ENCODE measurements at regions not wholly inside any gene's neighbourhood (a gene's known extent, or its start where the extent isn't known, plus 50 kb on each side); places are given as distances from the start of the nearest gene placed in this dataset.

GRCh38 chr3:190220362-190220761, 99.7 kb upstream of the P3H2 start:
- Histone ChIP-seq H4K20me1 (ENCODE audit: insufficient read depth) (no peaks in the 10 kb centered on the region), H3K79me2 (ENCODE audit: insufficient read depth, low read depth) (no peaks in the 10 kb centered on the region), H3K36me3 (ENCODE audit: insufficient read depth) (no peaks in the 10 kb centered on the region), H3K4me2 (no peak overlapping the region), H3K4me3 (IDR thresholded peaks at IDR 0.05; ENCODE audit: insufficient read depth, low read depth, low read length) (no peak overlapping the region), H3K27ac (no peak overlapping the region), H2AFZ (ENCODE audit: low read depth) (no peak overlapping the region), H3K4me1 (ENCODE audit: low read depth, poor library complexity, severe bottlenecking) (no peaks in the 10 kb centered on the region), H3K27me3 (ENCODE audit: insufficient read depth, low read depth) (no peaks in the 10 kb centered on the region), H3K9ac (no peak overlapping the region)
- TF ChIP-seq, protein P1, sequence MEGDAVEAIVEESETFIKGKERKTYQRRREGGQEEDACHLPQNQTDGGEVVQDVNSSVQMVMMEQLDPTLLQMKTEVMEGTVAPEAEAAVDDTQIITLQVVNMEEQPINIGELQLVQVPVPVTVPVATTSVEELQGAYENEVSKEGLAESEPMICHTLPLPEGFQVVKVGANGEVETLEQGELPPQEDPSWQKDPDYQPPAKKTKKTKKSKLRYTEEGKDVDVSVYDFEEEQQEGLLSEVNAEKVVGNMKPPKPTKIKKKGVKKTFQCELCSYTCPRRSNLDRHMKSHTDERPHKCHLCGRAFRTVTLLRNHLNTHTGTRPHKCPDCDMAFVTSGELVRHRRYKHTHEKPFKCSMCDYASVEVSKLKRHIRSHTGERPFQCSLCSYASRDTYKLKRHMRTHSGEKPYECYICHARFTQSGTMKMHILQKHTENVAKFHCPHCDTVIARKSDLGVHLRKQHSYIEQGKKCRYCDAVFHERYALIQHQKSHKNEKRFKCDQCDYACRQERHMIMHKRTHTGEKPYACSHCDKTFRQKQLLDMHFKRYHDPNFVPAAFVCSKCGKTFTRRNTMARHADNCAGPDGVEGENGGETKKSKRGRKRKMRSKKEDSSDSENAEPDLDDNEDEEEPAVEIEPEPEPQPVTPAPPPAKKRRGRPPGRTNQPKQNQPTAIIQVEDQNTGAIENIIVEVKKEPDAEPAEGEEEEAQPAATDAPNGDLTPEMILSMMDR (conservative IDR thresholded peaks at IDR 0.05; ENCODE audit: low read depth, low read length), result no peak

DNA sequence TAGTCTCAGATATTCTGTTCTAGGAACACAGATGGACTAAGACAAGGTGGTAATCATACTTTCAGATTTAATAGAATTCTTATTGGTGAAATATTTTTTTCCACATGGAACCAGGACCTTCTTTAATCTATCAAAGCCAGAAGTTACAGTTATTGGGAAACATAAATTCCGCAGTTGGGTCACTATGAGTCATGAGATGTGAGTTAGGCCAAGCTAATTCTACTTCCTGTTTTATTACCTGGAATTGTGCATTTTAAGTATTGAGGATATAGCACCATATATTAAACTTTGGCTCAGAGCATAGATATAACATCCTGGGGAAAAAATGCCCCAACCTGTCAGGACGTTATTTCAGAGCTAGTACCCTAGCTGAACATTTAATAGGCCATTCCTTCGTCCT, 96.4 kb upstream of the P3H2 start:
- Histone ChIP-seq H3K4me3 (IDR thresholded peaks at IDR 0.05; ENCODE audit: insufficient read depth, low read depth, low read length) (no peak overlapping the region), H2AFZ (ENCODE audit: low read depth) (no peak overlapping the region), H3K36me3 (ENCODE audit: insufficient read depth) (no peaks in the 10 kb centered on the region), H3K79me2 (ENCODE audit: insufficient read depth, low read depth) (no peaks in the 10 kb centered on the region), H3K9ac (no peak overlapping the region), H3K27me3 (ENCODE audit: insufficient read depth, low read depth) (no peaks in the 10 kb centered on the region), H4K20me1 (ENCODE audit: insufficient read depth) (no peaks in the 10 kb centered on the region), H3K27ac (no peak overlapping the region), H3K4me2 (no peak overlapping the region), H3K4me1 (ENCODE audit: low read depth, poor library complexity, severe bottlenecking) (no peaks in the 10 kb centered on the region)
- TF ChIP-seq, protein P1 (conservative IDR thresholded peaks at IDR 0.05; ENCODE audit: low read depth, low read length), result no peak

GRCh38 chr3:190213727-190214126, 93.0 kb upstream of the P3H2 start:
- Histone ChIP-seq H2AFZ (ENCODE audit: low read depth) (no peak overlapping the region), H3K27ac (no peak overlapping the region), H3K4me3 (IDR thresholded peaks at IDR 0.05; ENCODE audit: insufficient read depth, low read depth, low read length) (no peak overlapping the region), H3K36me3 (ENCODE audit: insufficient read depth) (no peaks in the 10 kb centered on the region), H3K4me2 (no peak overlapping the region), H4K20me1 (ENCODE audit: insufficient read depth) (no peaks in the 10 kb centered on the region), H3K4me1 (ENCODE audit: low read depth, poor library complexity, severe bottlenecking) (no peaks in the 10 kb centered on the region), H3K79me2 (ENCODE audit: insufficient read depth, low read depth) (no peaks in the 10 kb centered on the region), H3K9ac (no peak overlapping the region), H3K27me3 (ENCODE audit: insufficient read depth, low read depth) (no peaks in the 10 kb centered on the region)
- TF ChIP-seq, protein P1 (conservative IDR thresholded peaks at IDR 0.05; ENCODE audit: low read depth, low read length), result no peak

- H3K4me3 ChIP-seq (IDR thresholded peaks at IDR 0.05; ENCODE audit: insufficient read depth, low read depth, low read length), result no peak overlapping the region
- TF ChIP-seq, protein P1 (conservative IDR thresholded peaks at IDR 0.05; ENCODE audit: low read depth, low read length), result no peak
- no peak overlapping the region for H2AFZ ChIP-seq (ENCODE audit: low read depth)
- H3K4me1 ChIP-seq (ENCODE audit: low read depth, poor library complexity, severe bottlenecking), result no peaks in the 10 kb centered on the region
- no peak overlapping the region for H3K9ac ChIP-seq
- H3K4me2 ChIP-seq, result no peak overlapping the region
- no peaks in the 10 kb centered on the region for H3K36me3 ChIP-seq (ENCODE audit: insufficient read depth)
- H3K27me3 ChIP-seq (ENCODE audit: insufficient read depth, low read depth), result no peaks in the 10 kb centered on the region
- no peaks in the 10 kb centered on the region for H3K79me2 ChIP-seq (ENCODE audit: insufficient read depth, low read depth)
- no peaks in the 10 kb centered on the region for H4K20me1 ChIP-seq (ENCODE audit: insufficient read depth)
- no peak overlapping the region for H3K27ac ChIP-seq
Observed at GRCh38 chr3:190210608-190211007, 89.9 kb upstream of the P3H2 start.
